NB4 (cell line): ENCODE measurements at regions not wholly inside any gene's neighbourhood (a gene's known extent, or its start where the extent isn't known, plus 50 kb on each side); places are given as distances from the start of the nearest gene placed in this dataset.
"Not testable (repeated sequence)": the region's sequence is repeated elsewhere in the genome, so short reads cannot be mapped to it uniquely, and the experiment has no call there.

ENCODE experiments used
- MAX ChIP-seq: IDR thresholded peaks from 2 replicates; pipeline ENCODE4 v1.6.1; 2011; ENCODE audit warnings: low read depth, low read length
- POLR2A ChIP-seq: IDR thresholded peaks from 2 replicates; pipeline ENCODE4 v1.6.1; 2011; ENCODE audit warnings: mild to moderate bottlenecking; ENCODE audit not compliant: insufficient read length; ENCODE audit errors: extremely low read depth
- TF ChIP-seq, protein P1 (sequence below): IDR thresholded peaks from one replicate; pipeline ENCODE4 v1.5.1; 2012; ENCODE audit warnings: low read depth, low read length

DNA sequence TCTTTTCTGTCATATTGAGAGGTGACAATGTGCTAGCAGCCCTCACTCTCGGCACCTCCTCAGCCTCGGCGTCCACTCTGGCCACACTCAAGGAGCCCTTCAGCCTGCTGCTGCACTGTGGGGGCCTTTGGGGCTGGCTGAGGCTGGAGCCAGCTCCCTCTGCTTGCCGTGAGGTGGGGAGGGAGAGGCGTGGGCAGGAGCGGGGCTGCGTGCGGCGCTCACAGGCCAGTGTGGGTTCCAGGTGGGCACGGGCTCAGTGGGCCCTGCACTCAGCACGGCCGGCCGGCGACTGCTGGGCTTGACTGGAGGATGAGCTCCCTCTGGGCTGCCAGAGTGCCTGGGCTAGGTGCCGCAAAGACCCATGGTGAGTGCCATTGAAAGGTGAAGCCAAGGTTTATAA, 669.2 kb upstream of the PABPC5 start:
- TF ChIP-seq, protein P1, sequence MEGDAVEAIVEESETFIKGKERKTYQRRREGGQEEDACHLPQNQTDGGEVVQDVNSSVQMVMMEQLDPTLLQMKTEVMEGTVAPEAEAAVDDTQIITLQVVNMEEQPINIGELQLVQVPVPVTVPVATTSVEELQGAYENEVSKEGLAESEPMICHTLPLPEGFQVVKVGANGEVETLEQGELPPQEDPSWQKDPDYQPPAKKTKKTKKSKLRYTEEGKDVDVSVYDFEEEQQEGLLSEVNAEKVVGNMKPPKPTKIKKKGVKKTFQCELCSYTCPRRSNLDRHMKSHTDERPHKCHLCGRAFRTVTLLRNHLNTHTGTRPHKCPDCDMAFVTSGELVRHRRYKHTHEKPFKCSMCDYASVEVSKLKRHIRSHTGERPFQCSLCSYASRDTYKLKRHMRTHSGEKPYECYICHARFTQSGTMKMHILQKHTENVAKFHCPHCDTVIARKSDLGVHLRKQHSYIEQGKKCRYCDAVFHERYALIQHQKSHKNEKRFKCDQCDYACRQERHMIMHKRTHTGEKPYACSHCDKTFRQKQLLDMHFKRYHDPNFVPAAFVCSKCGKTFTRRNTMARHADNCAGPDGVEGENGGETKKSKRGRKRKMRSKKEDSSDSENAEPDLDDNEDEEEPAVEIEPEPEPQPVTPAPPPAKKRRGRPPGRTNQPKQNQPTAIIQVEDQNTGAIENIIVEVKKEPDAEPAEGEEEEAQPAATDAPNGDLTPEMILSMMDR, result not testable (repeated sequence)
- not testable (repeated sequence) for TF ChIP-seq POLR2A, MAX
